SU-DHL-6 (cell line): ENCODE measurements at regions not wholly inside any gene's neighbourhood (a gene's known extent, or its start where the extent isn't known, plus 50 kb on each side); places are given as distances from the start of the nearest gene placed in this dataset.

Source experiments
- H2AFZ ChIP-seq: fragments of 200-600 bp; sonication (generic); 2 replicates; pipeline ENCODE4 v1.6.1; 2014; ENCODE audit warnings: low read depth, mild to moderate bottlenecking, moderate library complexity, mixed read lengths, antibody characterized with exemption, low read length; ENCODE audit not compliant: severe bottlenecking
- H3F3A ChIP-seq: fragments of 200-600 bp; shearing (Covaris generic); 2 replicates; pipeline ENCODE4 v1.6.0; 2016; ENCODE audit warnings: antibody characterized with exemption, mild to moderate bottlenecking; ENCODE audit not compliant: insufficient read depth
- H3K27ac ChIP-seq: fragments of 200-600 bp; sonication (generic); 2 replicates; pipeline ENCODE4 v1.5.1; 2016; ENCODE audit warnings: low read depth, mild to moderate bottlenecking, low read length, moderate library complexity, mixed read lengths
- H3K27me3 ChIP-seq: fragments of 200-600 bp; sonication (generic), shearing (Covaris generic); 2 replicates; pipeline ENCODE4 v1.6.0; 2014; ENCODE audit warnings: mild to moderate bottlenecking, low read length
- H3K36me3 ChIP-seq: fragments of 200-600 bp; sonication (generic); 2 replicates; pipeline ENCODE4 v1.6.1; 2014; ENCODE audit warnings: mild to moderate bottlenecking, low read length, mixed read lengths
- H3K4me2 ChIP-seq: fragments of 300-600, 200-600 bp; shearing (Covaris generic), sonication (generic); 2 replicates; pipeline ENCODE4 v1.6.0; 2014; ENCODE audit warnings: low read length, low read depth, mild to moderate bottlenecking; ENCODE audit not compliant: poor library complexity, severe bottlenecking
- H3K4me3 ChIP-seq: fragments of 200-600 bp; sonication (generic); 2 replicates; pipeline ENCODE4 v1.5.1; 2014; ENCODE audit warnings: antibody characterized with exemption, low read length, mild to moderate bottlenecking, mixed read lengths; ENCODE audit not compliant: insufficient read depth, poor library complexity, severe bottlenecking
- H3K79me2 ChIP-seq: fragments of 200-600 bp; sonication (generic); 2 replicates; pipeline ENCODE4 v1.6.1; 2014; ENCODE audit warnings: mild to moderate bottlenecking, low read length, moderate library complexity; ENCODE audit not compliant: insufficient read depth
- H3K9ac ChIP-seq: fragments of 200-600 bp; sonication (generic); 2 replicates; pipeline ENCODE4 v1.7.0; 2014; ENCODE audit warnings: mild to moderate bottlenecking, low read length
- H3K9me2 ChIP-seq: fragments of 200-600 bp; sonication (generic); replicated peaks from 2 replicates; pipeline ENCODE4 v1.6.1; 2014; ENCODE audit warnings: low read length; ENCODE audit not compliant: insufficient read depth
- H3K9me3 ChIP-seq: fragments of 200-600 bp; sonication (generic); 2 replicates; pipeline ENCODE4 v1.6.1; 2014; ENCODE audit warnings: low read length, mixed read lengths; ENCODE audit not compliant: insufficient read depth
- H4K20me1 ChIP-seq: fragments of 200-600 bp; sonication (generic); 2 replicates; pipeline ENCODE4 v1.6.1; 2014; ENCODE audit warnings: low read depth, mild to moderate bottlenecking, antibody characterized with exemption, low read length, moderate library complexity, mixed read lengths
- EZH2phosphoT487 ChIP-seq: fragments of 200-600 bp; sonication (generic), shearing (Covaris generic); conservative IDR thresholded peaks from 2 replicates; pipeline ENCODE4 v1.6.1; 2018; ENCODE audit warnings: mild to moderate bottlenecking, antibody characterized with exemption, low read length, moderate library complexity, mixed read lengths
- TF ChIP-seq, protein P1 (sequence below): fragments of 200-600 bp; sonication (generic); IDR thresholded peaks from one replicate; pipeline ENCODE4 v1.5.1; 2017; ENCODE audit warnings: antibody characterized with exemption, mild to moderate bottlenecking, low read length, moderate library complexity; ENCODE audit not compliant: insufficient read depth, poor library complexity, severe bottlenecking

DNA sequence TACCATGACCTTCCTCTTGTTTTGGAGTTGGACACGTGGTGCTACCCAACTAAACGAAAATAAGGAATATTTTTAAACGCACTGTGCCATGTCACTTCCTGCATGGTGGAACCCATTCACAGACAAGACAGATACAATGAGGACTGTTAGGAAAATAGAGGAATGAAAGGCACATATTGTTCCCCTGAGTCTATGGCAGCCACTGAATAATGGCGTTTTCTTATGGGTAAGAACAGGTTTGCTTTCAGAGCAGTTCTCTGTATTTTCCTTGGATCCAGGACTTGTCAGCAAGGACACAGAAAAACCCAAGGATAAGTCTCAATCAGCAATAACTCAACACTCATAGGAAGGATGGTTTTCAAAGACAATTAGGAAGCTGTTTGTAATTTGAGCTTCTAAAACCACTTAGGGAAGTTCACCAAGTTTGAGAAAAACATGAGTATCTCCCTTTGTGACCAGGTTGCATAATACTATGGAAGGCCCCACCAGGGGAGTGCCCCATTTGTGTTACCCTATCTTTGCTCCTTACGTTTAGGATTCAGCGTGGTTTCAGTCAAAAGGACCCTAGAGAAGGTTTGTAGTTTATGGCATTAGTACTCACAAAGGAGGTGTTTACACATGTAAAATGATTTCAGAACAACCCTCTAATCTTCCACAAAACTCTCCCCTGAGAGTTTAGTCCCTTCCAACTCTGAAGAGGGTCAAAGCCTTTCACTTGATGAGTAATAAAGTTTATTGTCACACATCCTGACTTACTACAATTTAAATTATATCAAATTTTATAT, 487.2 kb upstream of the ATP11B start:
- no peaks in the 10 kb centered on the region for H3F3A ChIP-seq
- no peaks in the 10 kb centered on the region for H3K79me2 ChIP-seq
- no peak overlapping the region for H3K9ac ChIP-seq
- H3K27ac ChIP-seq = no peak overlapping the region
- no peak overlapping the region for H3K4me3 ChIP-seq
- no peak overlapping the region for H2AFZ ChIP-seq
- no peak overlapping the region for H3K4me2 ChIP-seq
- H4K20me1 ChIP-seq = no peaks in the 10 kb centered on the region
- H3K27me3 ChIP-seq = no peaks in the 10 kb centered on the region
- TF ChIP-seq, protein P1, sequence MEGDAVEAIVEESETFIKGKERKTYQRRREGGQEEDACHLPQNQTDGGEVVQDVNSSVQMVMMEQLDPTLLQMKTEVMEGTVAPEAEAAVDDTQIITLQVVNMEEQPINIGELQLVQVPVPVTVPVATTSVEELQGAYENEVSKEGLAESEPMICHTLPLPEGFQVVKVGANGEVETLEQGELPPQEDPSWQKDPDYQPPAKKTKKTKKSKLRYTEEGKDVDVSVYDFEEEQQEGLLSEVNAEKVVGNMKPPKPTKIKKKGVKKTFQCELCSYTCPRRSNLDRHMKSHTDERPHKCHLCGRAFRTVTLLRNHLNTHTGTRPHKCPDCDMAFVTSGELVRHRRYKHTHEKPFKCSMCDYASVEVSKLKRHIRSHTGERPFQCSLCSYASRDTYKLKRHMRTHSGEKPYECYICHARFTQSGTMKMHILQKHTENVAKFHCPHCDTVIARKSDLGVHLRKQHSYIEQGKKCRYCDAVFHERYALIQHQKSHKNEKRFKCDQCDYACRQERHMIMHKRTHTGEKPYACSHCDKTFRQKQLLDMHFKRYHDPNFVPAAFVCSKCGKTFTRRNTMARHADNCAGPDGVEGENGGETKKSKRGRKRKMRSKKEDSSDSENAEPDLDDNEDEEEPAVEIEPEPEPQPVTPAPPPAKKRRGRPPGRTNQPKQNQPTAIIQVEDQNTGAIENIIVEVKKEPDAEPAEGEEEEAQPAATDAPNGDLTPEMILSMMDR = no peak
- no peak for TF ChIP-seq EZH2phosphoT487
- no peaks in the 10 kb centered on the region; the same call in 1 of the 2 replicates for H3K9me2 ChIP-seq
- H3K9me3 ChIP-seq = no peaks in the 10 kb centered on the region
- no peaks in the 10 kb centered on the region for H3K36me3 ChIP-seq

DNA sequence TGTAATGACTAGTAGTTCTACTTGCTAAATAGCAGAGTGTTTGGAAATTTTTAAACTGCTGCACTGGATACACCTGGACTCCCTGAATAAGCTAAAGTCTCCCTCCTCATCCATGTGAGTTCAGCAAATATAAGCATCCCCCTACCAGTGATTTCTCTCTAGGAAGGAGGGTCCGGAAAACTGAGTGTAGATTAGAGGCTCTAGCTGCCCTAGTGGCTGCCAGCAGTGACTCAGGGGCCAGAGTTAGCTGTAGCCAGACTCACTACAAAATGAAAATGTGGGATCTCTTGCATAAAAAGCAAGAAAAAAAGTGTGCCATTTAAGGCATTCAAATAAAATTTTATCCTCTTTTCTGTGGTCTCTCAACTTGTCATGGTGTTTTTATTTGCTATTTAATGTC, 485.0 kb upstream of the ATP11B start:
- no peak overlapping the region for H3K4me3 ChIP-seq
- no peaks in the 10 kb centered on the region for H3K9me3 ChIP-seq
- no peaks in the 10 kb centered on the region; the same call in 1 of the 2 replicates for H3K9me2 ChIP-seq
- H3K79me2 ChIP-seq = no peaks in the 10 kb centered on the region
- H3K4me2 ChIP-seq = no peak overlapping the region
- H4K20me1 ChIP-seq = no peaks in the 10 kb centered on the region
- H3F3A ChIP-seq = no peaks in the 10 kb centered on the region
- no peak overlapping the region for H3K9ac ChIP-seq
- no peak overlapping the region for H3K27ac ChIP-seq
- no peaks in the 10 kb centered on the region for H3K36me3 ChIP-seq
- H3K27me3 ChIP-seq = no peaks in the 10 kb centered on the region
- no peak overlapping the region for H2AFZ ChIP-seq
- TF ChIP-seq, protein P1 = no peak
- TF ChIP-seq EZH2phosphoT487 = no peak

DNA sequence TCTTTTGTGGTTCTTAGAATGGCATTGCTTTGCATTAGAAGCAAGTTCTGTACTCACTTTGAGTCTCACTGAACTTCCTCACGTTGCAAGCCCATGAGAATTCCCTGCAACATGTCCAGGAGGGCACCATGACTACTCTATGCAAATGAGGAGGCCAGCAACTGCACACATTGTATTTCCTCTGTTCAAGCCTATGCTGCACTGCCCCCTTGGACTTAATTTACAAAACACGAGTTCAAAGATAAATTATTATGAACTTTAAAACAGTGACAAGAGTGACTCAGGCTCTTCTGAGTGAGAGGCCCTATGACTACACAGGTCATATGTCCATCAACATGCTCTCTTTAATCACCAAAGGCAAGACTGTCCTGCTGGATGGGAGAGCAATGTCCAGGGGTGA, 484.2 kb upstream of the ATP11B start:
- no peak for TF ChIP-seq EZH2phosphoT487
- TF ChIP-seq, protein P1 = no peak
- H3K27ac ChIP-seq = no peak overlapping the region
- no peaks in the 10 kb centered on the region; the same call in 1 of the 2 replicates for H3K9me2 ChIP-seq
- H3K4me2 ChIP-seq = no peak overlapping the region
- H3F3A ChIP-seq = no peaks in the 10 kb centered on the region
- no peaks in the 10 kb centered on the region for H3K27me3 ChIP-seq
- no peaks in the 10 kb centered on the region for H3K79me2 ChIP-seq
- no peak overlapping the region for H2AFZ ChIP-seq
- H4K20me1 ChIP-seq = no peaks in the 10 kb centered on the region
- H3K9me3 ChIP-seq = no peaks in the 10 kb centered on the region
- H3K4me3 ChIP-seq = no peak overlapping the region
- no peak overlapping the region for H3K9ac ChIP-seq
- H3K36me3 ChIP-seq = no peaks in the 10 kb centered on the region
